K562 (cell line): ENCODE measurements at regions not wholly inside any gene's neighbourhood (a gene's known extent, or its start where the extent isn't known, plus 50 kb on each side); places are given as distances from the start of the nearest gene placed in this dataset.

Source experiments
- CREB3 ChIP-seq: fragments of 450-650 bp; conservative IDR thresholded peaks from 2 replicates; pipeline ENCODE4 v1.6.1; 2016; ENCODE audit warnings: missing genetic modification characterization, low read depth, mild to moderate bottlenecking, missing compliant biosample characterization, moderate library complexity
- E2F3 ChIP-seq: fragments of 250-450 bp; sonication (Bioruptor Pico); IDR thresholded peaks from 2 replicates; pipeline ENCODE4 v1.4.0; 2020; ENCODE audit warnings: mild to moderate bottlenecking
- FOS ChIP-seq: IDR thresholded peaks from 3 replicates; pipeline ENCODE4 v1.6.1; 2011; ENCODE audit not compliant: insufficient read length; ENCODE audit errors: extremely low read depth
- TAL1 ChIP-seq: fragments of 450-650 bp; IDR thresholded peaks from 2 replicates; pipeline ENCODE4 v1.6.1; 2016; ENCODE audit warnings: mild to moderate bottlenecking
- ZBTB11 ChIP-seq, 3 experiments: fragments of 200-800 bp in 1 of 3; fragments of 250-450 bp in 1 of 3; fragments of 450-650 bp in 1 of 3; sonication (Bioruptor Pico) in 1 of 3; sonication (Bioruptor generic) in 1 of 3; formaldehyde crosslinking in 1 of 3; IDR thresholded peaks; 2 replicates each; pipeline versions ENCODE4 v1.6.1 to v1.8.0; 2016 to 2022; ENCODE audit warnings: mild to moderate bottlenecking in 2 of 3, missing genetic modification characterization in 2 of 3, missing compliant biosample characterization in 1 of 3, moderate library complexity in 1 of 3
- TF ChIP-seq, protein P1 (sequence below): fragments of 450-650 bp; IDR thresholded peaks from 2 replicates; pipeline ENCODE4 v1.6.1; 2016; ENCODE audit warnings: mild to moderate bottlenecking, moderate library complexity
- TF ChIP-seq, protein P2 (sequence below): fragments of 450-650 bp; IDR thresholded peaks from 2 replicates; pipeline ENCODE4 v1.6.1; 2016

- TF ChIP-seq, protein P1, sequence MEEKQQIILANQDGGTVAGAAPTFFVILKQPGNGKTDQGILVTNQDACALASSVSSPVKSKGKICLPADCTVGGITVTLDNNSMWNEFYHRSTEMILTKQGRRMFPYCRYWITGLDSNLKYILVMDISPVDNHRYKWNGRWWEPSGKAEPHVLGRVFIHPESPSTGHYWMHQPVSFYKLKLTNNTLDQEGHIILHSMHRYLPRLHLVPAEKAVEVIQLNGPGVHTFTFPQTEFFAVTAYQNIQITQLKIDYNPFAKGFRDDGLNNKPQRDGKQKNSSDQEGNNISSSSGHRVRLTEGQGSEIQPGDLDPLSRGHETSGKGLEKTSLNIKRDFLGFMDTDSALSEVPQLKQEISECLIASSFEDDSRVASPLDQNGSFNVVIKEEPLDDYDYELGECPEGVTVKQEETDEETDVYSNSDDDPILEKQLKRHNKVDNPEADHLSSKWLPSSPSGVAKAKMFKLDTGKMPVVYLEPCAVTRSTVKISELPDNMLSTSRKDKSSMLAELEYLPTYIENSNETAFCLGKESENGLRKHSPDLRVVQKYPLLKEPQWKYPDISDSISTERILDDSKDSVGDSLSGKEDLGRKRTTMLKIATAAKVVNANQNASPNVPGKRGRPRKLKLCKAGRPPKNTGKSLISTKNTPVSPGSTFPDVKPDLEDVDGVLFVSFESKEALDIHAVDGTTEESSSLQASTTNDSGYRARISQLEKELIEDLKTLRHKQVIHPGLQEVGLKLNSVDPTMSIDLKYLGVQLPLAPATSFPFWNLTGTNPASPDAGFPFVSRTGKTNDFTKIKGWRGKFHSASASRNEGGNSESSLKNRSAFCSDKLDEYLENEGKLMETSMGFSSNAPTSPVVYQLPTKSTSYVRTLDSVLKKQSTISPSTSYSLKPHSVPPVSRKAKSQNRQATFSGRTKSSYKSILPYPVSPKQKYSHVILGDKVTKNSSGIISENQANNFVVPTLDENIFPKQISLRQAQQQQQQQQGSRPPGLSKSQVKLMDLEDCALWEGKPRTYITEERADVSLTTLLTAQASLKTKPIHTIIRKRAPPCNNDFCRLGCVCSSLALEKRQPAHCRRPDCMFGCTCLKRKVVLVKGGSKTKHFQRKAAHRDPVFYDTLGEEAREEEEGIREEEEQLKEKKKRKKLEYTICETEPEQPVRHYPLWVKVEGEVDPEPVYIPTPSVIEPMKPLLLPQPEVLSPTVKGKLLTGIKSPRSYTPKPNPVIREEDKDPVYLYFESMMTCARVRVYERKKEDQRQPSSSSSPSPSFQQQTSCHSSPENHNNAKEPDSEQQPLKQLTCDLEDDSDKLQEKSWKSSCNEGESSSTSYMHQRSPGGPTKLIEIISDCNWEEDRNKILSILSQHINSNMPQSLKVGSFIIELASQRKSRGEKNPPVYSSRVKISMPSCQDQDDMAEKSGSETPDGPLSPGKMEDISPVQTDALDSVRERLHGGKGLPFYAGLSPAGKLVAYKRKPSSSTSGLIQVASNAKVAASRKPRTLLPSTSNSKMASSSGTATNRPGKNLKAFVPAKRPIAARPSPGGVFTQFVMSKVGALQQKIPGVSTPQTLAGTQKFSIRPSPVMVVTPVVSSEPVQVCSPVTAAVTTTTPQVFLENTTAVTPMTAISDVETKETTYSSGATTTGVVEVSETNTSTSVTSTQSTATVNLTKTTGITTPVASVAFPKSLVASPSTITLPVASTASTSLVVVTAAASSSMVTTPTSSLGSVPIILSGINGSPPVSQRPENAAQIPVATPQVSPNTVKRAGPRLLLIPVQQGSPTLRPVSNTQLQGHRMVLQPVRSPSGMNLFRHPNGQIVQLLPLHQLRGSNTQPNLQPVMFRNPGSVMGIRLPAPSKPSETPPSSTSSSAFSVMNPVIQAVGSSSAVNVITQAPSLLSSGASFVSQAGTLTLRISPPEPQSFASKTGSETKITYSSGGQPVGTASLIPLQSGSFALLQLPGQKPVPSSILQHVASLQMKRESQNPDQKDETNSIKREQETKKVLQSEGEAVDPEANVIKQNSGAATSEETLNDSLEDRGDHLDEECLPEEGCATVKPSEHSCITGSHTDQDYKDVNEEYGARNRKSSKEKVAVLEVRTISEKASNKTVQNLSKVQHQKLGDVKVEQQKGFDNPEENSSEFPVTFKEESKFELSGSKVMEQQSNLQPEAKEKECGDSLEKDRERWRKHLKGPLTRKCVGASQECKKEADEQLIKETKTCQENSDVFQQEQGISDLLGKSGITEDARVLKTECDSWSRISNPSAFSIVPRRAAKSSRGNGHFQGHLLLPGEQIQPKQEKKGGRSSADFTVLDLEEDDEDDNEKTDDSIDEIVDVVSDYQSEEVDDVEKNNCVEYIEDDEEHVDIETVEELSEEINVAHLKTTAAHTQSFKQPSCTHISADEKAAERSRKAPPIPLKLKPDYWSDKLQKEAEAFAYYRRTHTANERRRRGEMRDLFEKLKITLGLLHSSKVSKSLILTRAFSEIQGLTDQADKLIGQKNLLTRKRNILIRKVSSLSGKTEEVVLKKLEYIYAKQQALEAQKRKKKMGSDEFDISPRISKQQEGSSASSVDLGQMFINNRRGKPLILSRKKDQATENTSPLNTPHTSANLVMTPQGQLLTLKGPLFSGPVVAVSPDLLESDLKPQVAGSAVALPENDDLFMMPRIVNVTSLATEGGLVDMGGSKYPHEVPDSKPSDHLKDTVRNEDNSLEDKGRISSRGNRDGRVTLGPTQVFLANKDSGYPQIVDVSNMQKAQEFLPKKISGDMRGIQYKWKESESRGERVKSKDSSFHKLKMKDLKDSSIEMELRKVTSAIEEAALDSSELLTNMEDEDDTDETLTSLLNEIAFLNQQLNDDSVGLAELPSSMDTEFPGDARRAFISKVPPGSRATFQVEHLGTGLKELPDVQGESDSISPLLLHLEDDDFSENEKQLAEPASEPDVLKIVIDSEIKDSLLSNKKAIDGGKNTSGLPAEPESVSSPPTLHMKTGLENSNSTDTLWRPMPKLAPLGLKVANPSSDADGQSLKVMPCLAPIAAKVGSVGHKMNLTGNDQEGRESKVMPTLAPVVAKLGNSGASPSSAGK, result peak; percentile 27; the same call in 1 of the 2 replicates
- TF ChIP-seq TAL1 (peak; percentile 66), FOS (no peak), CREB3 (no peak), E2F3 (CRISPR knock-in tag) (no peak), ZBTB11 (CRISPR knock-in tag; IDR thresholded peaks at IDR 0.05) (peak in 1 of 3 experiments; percentile 50; a peak in 1 of 6 replicates)
- TF ChIP-seq, protein P2, sequence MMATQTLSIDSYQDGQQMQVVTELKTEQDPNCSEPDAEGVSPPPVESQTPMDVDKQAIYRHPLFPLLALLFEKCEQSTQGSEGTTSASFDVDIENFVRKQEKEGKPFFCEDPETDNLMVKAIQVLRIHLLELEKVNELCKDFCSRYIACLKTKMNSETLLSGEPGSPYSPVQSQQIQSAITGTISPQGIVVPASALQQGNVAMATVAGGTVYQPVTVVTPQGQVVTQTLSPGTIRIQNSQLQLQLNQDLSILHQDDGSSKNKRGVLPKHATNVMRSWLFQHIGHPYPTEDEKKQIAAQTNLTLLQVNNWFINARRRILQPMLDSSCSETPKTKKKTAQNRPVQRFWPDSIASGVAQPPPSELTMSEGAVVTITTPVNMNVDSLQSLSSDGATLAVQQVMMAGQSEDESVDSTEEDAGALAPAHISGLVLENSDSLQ, result no peak
Observed at GRCh38 chr10:3668276-3668965, 116.6 kb downstream of the KLF6 start (continued).
